ENCODE measurements at regions not wholly inside any gene's neighbourhood (a gene's known extent, or its start where the extent isn't known, plus 50 kb on each side); places are given as distances from the start of the nearest gene placed in this dataset.

DNA sequence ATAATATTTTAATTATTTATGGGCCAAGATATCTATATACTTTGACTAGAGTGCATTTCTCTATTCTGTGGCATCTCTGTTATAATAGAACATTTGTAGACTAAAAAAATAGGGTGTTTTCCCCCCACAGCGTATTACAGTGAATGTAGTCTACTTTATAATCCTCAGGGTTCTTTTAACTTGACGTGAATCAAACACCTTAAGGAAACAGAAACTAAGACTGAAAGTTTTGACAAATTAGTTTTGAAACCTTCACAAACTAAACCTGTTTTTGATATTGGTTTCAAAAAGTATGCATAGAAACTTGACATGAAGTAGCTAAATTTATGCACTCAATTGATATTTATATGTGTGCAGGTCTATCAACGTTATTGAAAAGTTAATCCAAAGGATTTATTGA, 1963.1 kb upstream of the TENM3 start:
- TF ChIP-seq, protein P1, sequence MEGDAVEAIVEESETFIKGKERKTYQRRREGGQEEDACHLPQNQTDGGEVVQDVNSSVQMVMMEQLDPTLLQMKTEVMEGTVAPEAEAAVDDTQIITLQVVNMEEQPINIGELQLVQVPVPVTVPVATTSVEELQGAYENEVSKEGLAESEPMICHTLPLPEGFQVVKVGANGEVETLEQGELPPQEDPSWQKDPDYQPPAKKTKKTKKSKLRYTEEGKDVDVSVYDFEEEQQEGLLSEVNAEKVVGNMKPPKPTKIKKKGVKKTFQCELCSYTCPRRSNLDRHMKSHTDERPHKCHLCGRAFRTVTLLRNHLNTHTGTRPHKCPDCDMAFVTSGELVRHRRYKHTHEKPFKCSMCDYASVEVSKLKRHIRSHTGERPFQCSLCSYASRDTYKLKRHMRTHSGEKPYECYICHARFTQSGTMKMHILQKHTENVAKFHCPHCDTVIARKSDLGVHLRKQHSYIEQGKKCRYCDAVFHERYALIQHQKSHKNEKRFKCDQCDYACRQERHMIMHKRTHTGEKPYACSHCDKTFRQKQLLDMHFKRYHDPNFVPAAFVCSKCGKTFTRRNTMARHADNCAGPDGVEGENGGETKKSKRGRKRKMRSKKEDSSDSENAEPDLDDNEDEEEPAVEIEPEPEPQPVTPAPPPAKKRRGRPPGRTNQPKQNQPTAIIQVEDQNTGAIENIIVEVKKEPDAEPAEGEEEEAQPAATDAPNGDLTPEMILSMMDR (IDR thresholded peaks at IDR 0.05 in 2 of 3, conservative IDR thresholded peaks at IDR 0.05 in 1 of 3; ENCODE audit: control insufficient read depth in 2 of 3, extremely low read depth in 1 of 3, insufficient read depth in 1 of 3, low read depth in 3 of 3, low read length in 3 of 3): no peak
- TF ChIP-seq, protein P2, sequence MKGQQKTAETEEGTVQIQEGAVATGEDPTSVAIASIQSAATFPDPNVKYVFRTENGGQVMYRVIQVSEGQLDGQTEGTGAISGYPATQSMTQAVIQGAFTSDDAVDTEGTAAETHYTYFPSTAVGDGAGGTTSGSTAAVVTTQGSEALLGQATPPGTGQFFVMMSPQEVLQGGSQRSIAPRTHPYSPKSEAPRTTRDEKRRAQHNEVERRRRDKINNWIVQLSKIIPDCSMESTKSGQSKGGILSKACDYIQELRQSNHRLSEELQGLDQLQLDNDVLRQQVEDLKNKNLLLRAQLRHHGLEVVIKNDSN (IDR thresholded peaks at IDR 0.05; ENCODE audit: borderline replicate concordance, extremely low read length, insufficient read depth, low read depth, low read length): no peak
- TF ChIP-seq PAX8 (IDR thresholded peaks at IDR 0.05): no peak
- TF ChIP-seq ASH2L (IDR thresholded peaks at IDR 0.05; ENCODE audit: borderline replicate concordance, low read depth): no peak
- TF ChIP-seq NR2C2 (IDR thresholded peaks at IDR 0.05; ENCODE audit: borderline replicate concordance, control insufficient read depth, insufficient read length, low read depth): no peak
- TF ChIP-seq ZNF622 (IDR thresholded peaks at IDR 0.05): no peak

Measured in GM12878 (cell line).